Natural killer cell treated with Interleukin-12 subunit alpha and Interleukin-12 subunit beta and Interleukin-15 and Interleukin-18, amount 100 ng/mL, for 72 hours (primary cell): ENCODE measurements at regions not wholly inside any gene's neighbourhood (a gene's known extent, or its start where the extent isn't known, plus 50 kb on each side); places are given as distances from the start of the nearest gene placed in this dataset.

Source experiments
- ATAC-seq, 2 donors: fragments of 150-1000 bp; cut with Tn5 transposase in 1 of 2; sonication (Bioruptor Pico), chemical (Tn5 transposase) in 1 of 2; 2 replicates each; pipeline ENCODE4 v1.10.0; 2021
- DNase-seq: peaks from one replicate; pipeline ENCODE4 v3.0.0; 2022; ENCODE audit warnings: low spot score
- H3K27ac Mint-ChIP-seq, 2 donors: 1 replicate in 1 of 2; 2 replicates in 1 of 2; pipeline ENCODE4 v1.8.0; 2022; ENCODE audit warnings: mixed read lengths in 2 of 2, mild to moderate bottlenecking in 1 of 2, moderate library complexity in 1 of 2
- H3K27me3 Mint-ChIP-seq, 2 donors: 1 replicate in 1 of 2; 2 replicates in 1 of 2; pipeline ENCODE4 v1.8.0; 2022; ENCODE audit warnings: mixed read lengths in 2 of 2
- H3K36me3 Mint-ChIP-seq: one replicate; pipeline ENCODE4 v1.8.0; 2022; ENCODE audit warnings: mixed read lengths
- H3K4me1 Mint-ChIP-seq, 2 donors: 1 replicate in 1 of 2; 2 replicates in 1 of 2; pipeline ENCODE4 v1.8.0; 2022; ENCODE audit warnings: low read depth in 2 of 2, mixed read lengths in 2 of 2, mild to moderate bottlenecking in 1 of 2
- H3K4me3 Mint-ChIP-seq: one replicate; pipeline ENCODE4 v1.8.0; 2022; ENCODE audit warnings: mixed read lengths
- H3K9me3 Mint-ChIP-seq: 2 replicates; pipeline ENCODE4 v1.8.0; 2022; ENCODE audit warnings: mixed read lengths

DNA sequence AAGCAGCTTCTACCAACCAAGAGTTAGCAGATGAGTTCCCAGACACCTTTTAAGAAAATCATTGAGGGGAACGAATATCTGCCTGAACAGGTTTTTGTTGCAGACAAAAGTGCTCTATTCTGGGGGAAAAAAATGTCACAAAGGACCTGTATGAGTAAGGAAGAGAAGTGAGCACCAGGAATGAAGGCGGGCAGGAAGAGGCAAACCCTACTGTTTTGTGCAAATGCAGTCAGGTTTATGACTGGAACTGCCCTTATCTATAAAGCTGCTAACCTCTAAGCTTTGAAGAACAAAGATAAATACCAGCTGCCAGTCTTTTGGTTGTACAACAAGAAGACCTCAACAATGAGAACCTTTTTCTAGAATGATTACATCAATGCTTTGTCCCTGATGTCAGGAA is 292.4 kb upstream of the SP4 start:
- Mint-ChIP-seq H3K27me3 (peaks cover 13 to 49% of the 10 kb centered on the region in 2 donors), H3K9me3 (peaks cover 10% of the 10 kb centered on the region), H3K36me3 (peaks cover 5% of the 10 kb centered on the region), H3K27ac (no peak overlapping the region), H3K4me3 (no peak overlapping the region), H3K4me1 (no peaks in the 10 kb centered on the region)
- DNase-seq (no peak), ATAC-seq (no peak)

DNA sequence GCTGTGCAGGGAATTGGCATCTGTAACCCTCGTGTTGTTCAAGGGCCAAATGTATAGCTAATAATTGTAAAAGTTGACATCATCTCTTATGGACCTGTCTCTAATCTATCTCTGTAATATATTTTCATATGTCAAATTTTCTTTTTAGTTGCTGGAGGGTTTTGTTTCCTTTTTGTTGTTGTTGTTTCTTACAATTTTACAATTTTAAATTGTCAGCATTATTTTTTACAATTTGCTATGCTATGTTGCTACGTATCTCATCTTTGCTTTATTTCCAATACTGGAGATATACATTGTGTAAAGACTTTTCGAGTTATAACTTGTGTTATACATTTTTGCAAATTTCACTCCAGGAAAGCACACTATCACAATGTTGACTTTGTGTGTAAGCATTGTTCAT is 290.2 kb upstream of the SP4 start:
- DNase-seq, result no peak

GRCh38 chr7:21140622-21141021 is 287.3 kb upstream of the SP4 start:
- H3K36me3 Mint-ChIP-seq, result no peaks in the 10 kb centered on the region
- no peak for ATAC-seq
- H3K4me3 Mint-ChIP-seq, result no peak overlapping the region
- no peaks in the 10 kb centered on the region for H3K4me1 Mint-ChIP-seq
- H3K27me3 Mint-ChIP-seq, result peaks cover 7 to 22% of the 10 kb centered on the region in 2 donors
- no peak for DNase-seq
- peaks cover 6% of the 10 kb centered on the region for H3K9me3 Mint-ChIP-seq
- H3K27ac Mint-ChIP-seq, result no peak overlapping the region

More for the DNA sequence above, 290.2 kb upstream of the SP4 start:
- Mint-ChIP-seq H3K9me3 (peaks cover 6% of the 10 kb centered on the region), H3K4me3 (no peak overlapping the region), H3K27ac (no peak overlapping the region), H3K36me3 (peaks cover 5% of the 10 kb centered on the region), H3K4me1 (no peaks in the 10 kb centered on the region), H3K27me3 (peaks cover 7 to 38% of the 10 kb centered on the region in 2 donors)
- ATAC-seq, result no peak

- ATAC-seq, result no peak
- Mint-ChIP-seq H3K4me1 (no peaks in the 10 kb centered on the region), H3K36me3 (no peaks in the 10 kb centered on the region), H3K4me3 (no peak overlapping the region), H3K27ac (no peak overlapping the region), H3K27me3 (peaks cover 10 to 16% of the 10 kb centered on the region in 2 donors), H3K9me3 (peaks cover 2% of the 10 kb centered on the region)
- no peak for DNase-seq
These were observed 286.4 kb upstream of the SP4 start for GRCh38 chr7:21141476-21141875.

- peaks cover 10 to 16% of the 10 kb centered on the region in 2 donors for H3K27me3 Mint-ChIP-seq
- ATAC-seq (no peak), DNase-seq (no peak)
- no peak overlapping the region for H3K4me3 Mint-ChIP-seq
- no peaks in the 10 kb centered on the region for H3K36me3 Mint-ChIP-seq
- H3K9me3 Mint-ChIP-seq, result peaks cover 2% of the 10 kb centered on the region
- no peaks in the 10 kb centered on the region for H3K4me1 Mint-ChIP-seq
- no peak overlapping the region for H3K27ac Mint-ChIP-seq
These were observed 285.8 kb upstream of the SP4 start for GRCh38 chr7:21142081-21142480.

- Mint-ChIP-seq H3K36me3 (no peaks in the 10 kb centered on the region), H3K27ac (no peak overlapping the region), H3K27me3 (peaks cover 7 to 8% of the 10 kb centered on the region in 2 donors), H3K9me3 (no peaks in the 10 kb centered on the region), H3K4me1 (no peaks in the 10 kb centered on the region), H3K4me3 (no peak overlapping the region)
- no peak for ATAC-seq
- no peak for DNase-seq
These were observed 281.1 kb upstream of the SP4 start for GRCh38 chr7:21146642-21147423.

DNA sequence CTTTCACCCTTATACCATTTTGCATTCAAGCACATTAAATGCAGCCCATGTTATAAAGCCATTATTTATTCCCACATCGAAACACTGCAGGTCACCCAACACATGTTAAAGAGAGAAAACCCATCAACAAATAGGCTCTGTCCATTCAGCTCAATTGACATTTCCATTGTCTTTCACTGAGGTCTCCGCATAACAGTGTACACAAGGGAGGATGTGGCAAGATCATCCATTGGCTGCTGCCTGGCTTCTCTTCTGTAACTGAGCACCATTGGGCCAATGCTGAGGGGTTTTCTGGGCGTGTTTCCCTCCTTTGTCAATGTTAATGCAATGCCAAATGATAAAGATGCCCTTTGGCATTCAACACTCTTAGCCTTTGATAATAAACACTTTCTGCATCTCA is 278.1 kb upstream of the SP4 start:
- H3K36me3 Mint-ChIP-seq, result no peaks in the 10 kb centered on the region
- H3K27ac Mint-ChIP-seq, result no peak overlapping the region
- H3K4me3 Mint-ChIP-seq, result no peak overlapping the region
- H3K27me3 Mint-ChIP-seq, result peaks cover 24 to 29% of the 10 kb centered on the region in 2 donors
- ATAC-seq (no peak), DNase-seq (no peak)
- no peaks in the 10 kb centered on the region for H3K9me3 Mint-ChIP-seq
- H3K4me1 Mint-ChIP-seq, result no peaks in the 10 kb centered on the region

- no peak overlapping the region for H3K27ac Mint-ChIP-seq
- ATAC-seq (no peak), DNase-seq (no peak)
- H3K9me3 Mint-ChIP-seq, result no peaks in the 10 kb centered on the region
- H3K4me1 Mint-ChIP-seq, result no peaks in the 10 kb centered on the region
- H3K27me3 Mint-ChIP-seq, result peaks cover 18 to 41% of the 10 kb centered on the region in 2 donors
- no peak overlapping the region for H3K4me3 Mint-ChIP-seq
- no peaks in the 10 kb centered on the region for H3K36me3 Mint-ChIP-seq
These were observed 273.3 kb upstream of the SP4 start for GRCh38 chr7:21154614-21155013.

- Mint-ChIP-seq H3K4me3 (no peak overlapping the region), H3K4me1 (no peaks in the 10 kb centered on the region), H3K9me3 (no peaks in the 10 kb centered on the region), H3K27me3 (peaks cover under 1 to 15% of the 10 kb centered on the region in 2 donors), H3K27ac (no peak overlapping the region), H3K36me3 (no peaks in the 10 kb centered on the region)
- DNase-seq (no peak), ATAC-seq (no peak)
These were observed 268.4 kb upstream of the SP4 start for GRCh38 chr7:21159506-21159905.

- Mint-ChIP-seq H3K36me3 (no peaks in the 10 kb centered on the region), H3K27me3 (peaks cover 9 to 24% of the 10 kb centered on the region in 2 donors), H3K4me3 (no peak overlapping the region), H3K9me3 (no peaks in the 10 kb centered on the region), H3K4me1 (no peaks in the 10 kb centered on the region), H3K27ac (no peak overlapping the region)
- ATAC-seq (no peak), DNase-seq (no peak)
These were observed 267.5 kb upstream of the SP4 start for GRCh38 chr7:21160401-21160800.

DNA sequence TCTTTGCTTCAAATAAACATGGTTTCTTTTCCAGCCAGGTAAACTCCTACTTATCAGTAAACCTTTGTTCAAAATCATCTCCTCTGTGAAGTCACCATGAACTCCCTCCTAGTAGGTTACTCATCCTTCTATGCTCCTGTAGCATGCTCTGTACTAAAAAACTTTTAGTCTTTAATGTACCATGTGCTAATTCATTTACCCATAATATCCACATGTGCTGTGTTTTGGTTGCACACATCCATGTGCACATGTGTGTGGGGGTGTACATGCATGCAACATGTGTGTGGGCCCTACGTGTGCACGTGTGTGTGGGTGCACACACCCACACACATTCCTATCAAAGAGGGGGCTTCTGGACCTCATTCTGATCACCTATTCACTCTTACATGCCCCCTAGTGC is 259.9 kb upstream of the SP4 start:
- H3K4me3 Mint-ChIP-seq, result no peak overlapping the region
- H3K27me3 Mint-ChIP-seq, result peaks cover 49 to 71% of the 10 kb centered on the region in 2 donors
- H3K36me3 Mint-ChIP-seq, result no peaks in the 10 kb centered on the region
- no peak overlapping the region for H3K27ac Mint-ChIP-seq
- no peaks in the 10 kb centered on the region for H3K4me1 Mint-ChIP-seq
- ATAC-seq, result no peak
- no peak for DNase-seq
- H3K9me3 Mint-ChIP-seq, result no peaks in the 10 kb centered on the region

DNA sequence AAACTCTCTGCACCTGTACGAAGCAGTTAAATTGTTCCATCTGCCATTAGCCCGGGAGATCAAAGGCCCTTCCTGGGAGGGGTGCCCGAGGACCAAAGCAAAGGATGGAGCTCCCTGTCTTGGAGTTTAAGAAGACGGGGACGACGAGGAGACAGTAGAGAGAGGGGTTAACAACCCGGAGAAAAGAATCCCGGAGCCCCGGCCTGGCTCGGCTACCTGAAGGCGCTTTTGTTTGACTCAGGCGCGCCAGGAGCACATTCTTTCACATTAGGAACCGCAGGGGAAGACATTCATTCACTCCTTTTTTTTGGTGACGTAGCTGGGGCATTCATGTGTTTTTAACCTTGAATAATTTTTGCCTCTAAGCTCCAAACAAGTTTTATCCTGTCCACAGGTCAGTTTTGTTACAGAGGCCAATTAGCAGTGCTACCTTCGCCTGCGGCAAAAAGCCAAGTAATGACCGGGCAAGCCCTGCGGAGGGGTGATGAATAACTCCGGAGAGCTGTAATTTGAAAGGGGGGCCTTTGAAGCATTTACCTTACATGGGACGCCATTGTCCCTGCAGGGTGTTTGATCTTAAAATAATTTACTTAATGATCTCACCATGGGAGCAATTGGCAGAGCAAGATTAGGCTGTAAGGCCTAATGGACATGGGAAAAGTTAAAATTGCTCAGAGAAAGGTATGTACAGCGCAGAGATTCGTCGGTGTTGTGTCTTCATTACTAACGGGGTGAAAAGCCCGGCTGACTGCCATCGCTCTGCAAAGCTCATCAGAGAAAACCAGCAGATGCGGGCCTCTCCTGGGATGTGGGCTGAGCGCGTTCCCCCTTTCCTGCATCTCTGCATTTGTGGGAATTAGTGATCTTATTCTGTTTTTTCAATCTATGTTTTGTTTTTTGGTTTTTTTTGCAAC is 258.0 kb upstream of the SP4 start:
- Mint-ChIP-seq H3K27ac (no peak overlapping the region), H3K4me1 (no peaks in the 10 kb centered on the region), H3K27me3 (peaks cover 53 to 77% of the 10 kb centered on the region in 2 donors), H3K4me3 (no peak overlapping the region), H3K36me3 (no peaks in the 10 kb centered on the region), H3K9me3 (no peaks in the 10 kb centered on the region)
- DNase-seq, result no peak
- ATAC-seq, result no peak

GRCh38 chr7:21172800-21173199 is 255.1 kb upstream of the SP4 start:
- no peak overlapping the region for H3K27ac Mint-ChIP-seq
- no peak overlapping the region for H3K4me3 Mint-ChIP-seq
- H3K27me3 Mint-ChIP-seq, result peaks cover 36 to 52% of the 10 kb centered on the region in 2 donors
- no peak for DNase-seq
- H3K36me3 Mint-ChIP-seq, result no peaks in the 10 kb centered on the region
- no peaks in the 10 kb centered on the region for H3K9me3 Mint-ChIP-seq
- no peak for ATAC-seq
- H3K4me1 Mint-ChIP-seq, result no peaks in the 10 kb centered on the region

- no peak overlapping the region for H3K4me3 Mint-ChIP-seq
- ATAC-seq, result no peak
- no peak overlapping the region for H3K27ac Mint-ChIP-seq
- no peak for DNase-seq
- no peaks in the 10 kb centered on the region for H3K9me3 Mint-ChIP-seq
- no peaks in the 10 kb centered on the region for H3K4me1 Mint-ChIP-seq
- H3K36me3 Mint-ChIP-seq, result no peaks in the 10 kb centered on the region
- peaks cover 30 to 46% of the 10 kb centered on the region in 2 donors for H3K27me3 Mint-ChIP-seq
These were observed 254.4 kb upstream of the SP4 start for GRCh38 chr7:21173436-21173835.
